GM19372 (cell line): ENCODE measurements at regions not wholly inside any gene's neighbourhood (a gene's known extent, or its start where the extent isn't known, plus 50 kb on each side); places are given as distances from the start of the nearest gene placed in this dataset.

Experiments
- ATAC-seq: cut with Tn5 transposase; IDR thresholded peaks from one replicate; pipeline ENCODE4 v1.9.1; 2021; ENCODE audit warnings: mild to moderate bottlenecking, low read depth, moderate library complexity; ENCODE audit not compliant: unreplicated experiment

GRCh38 chr1:25083481-25084345 is 148.6 kb downstream of the SYF2 start:
- no peak for ATAC-seq

- ATAC-seq: no peak
Measured at GRCh38 chr1:25082995-25083394, 149.3 kb downstream of the SYF2 start.

DNA sequence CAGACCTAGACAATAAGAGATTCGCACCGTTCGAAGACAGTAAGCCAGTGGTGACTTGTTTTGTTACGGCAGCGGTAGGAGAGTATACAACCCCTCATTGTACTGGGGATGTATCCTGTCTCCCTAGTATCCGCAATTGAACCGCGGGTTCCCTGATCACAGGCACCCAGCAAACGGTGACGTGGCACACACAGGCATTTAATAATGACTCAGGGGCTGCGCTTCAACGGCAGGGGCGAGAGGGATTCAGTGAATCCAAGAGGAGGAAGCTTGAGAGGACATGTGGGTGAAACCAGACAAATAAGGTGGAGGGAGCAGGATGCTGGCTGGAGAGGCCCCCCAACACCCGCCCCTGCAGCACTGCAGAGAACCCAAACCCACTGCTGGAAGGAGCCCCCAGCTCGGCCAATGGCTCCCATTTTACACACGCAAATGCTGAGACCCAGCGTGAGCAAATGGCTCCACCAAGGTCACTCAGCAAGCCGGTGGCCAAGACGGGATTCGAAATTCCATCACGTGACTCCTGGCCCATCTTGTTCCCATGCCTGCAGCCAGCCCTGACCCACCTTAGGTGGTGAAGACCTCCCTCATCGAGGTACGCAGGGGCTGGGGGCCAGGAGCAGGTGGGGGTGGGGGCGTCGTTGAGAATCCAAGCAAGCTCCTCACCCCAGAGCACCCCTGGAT is 149.9 kb downstream of the SYF2 start:
- no peak for ATAC-seq

DNA sequence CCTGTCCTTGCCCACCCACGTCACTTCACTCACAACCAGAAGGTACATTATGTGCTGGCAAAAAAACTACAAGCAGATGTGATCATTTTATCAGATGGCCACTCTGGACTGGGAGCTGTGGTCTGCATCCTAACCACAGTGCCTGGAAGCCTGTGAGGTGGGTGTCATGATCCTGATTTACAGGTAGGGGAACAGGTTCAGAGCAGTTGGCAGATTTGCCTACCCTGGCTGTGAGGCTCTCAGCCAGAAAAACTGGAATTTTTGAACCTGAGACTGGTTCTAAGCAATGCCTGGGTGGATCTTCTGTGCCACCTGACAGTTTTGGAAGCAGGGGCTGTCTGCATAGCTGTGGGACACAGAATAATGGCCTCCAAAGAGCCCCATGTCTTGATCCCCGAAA is 150.8 kb downstream of the SYF2 start:
- no peak for ATAC-seq

- ATAC-seq: no peak
Measured at GRCh38 chr1:25080294-25081209, 150.5 kb upstream of the RUNX3 start.

GRCh38 chr1:25079048-25079447 is 149.0 kb upstream of the RUNX3 start:
- no peak for ATAC-seq

DNA sequence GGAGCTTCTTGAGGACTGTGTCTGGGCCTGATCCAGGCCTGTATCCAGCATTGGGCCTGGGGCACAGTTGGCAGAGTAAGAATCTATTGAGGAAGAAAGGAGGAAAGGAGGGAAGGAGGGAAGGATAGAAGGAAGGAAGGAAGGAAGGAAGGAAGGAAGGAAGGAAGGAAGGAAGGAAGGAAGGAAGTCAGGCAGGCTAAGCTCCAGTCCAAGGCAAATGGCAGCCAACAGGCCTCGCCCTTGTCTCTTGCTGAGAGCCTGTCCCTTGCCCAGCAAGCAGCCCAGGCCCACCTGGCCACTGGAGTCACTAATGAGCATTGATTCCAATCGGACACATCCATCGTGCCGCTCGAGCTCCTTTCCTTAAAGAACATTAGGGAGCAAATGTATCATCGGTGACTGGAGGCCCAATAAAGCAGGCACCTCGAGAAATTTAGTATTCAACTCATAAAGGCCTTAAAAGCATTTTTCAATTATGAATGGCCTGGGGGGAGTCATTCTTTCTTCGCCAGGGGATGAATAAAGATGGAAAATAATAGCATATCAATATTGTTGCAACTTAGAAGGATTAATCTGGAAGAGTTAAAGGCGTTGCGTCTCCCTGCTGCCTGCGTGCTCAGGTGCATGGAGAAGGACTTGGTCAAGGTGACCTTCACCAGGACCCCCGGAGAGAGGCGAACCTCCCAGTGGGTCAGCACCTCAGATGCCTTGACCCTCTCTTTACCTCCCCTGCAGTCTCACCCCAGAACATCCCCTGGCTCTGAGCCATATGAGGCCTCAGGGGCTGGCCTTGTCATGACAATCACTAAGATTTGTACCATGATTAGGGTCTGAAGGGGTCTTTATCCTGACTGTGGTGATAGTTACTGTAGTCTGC is 144.5 kb upstream of the RUNX3 start:
- no peak for ATAC-seq

- ATAC-seq: no peak
Measured at GRCh38 chr1:25073640-25074270, 143.7 kb upstream of the RUNX3 start.

- no peak for ATAC-seq
Measured at GRCh38 chr1:25072461-25072860, 142.4 kb upstream of the RUNX3 start.

DNA sequence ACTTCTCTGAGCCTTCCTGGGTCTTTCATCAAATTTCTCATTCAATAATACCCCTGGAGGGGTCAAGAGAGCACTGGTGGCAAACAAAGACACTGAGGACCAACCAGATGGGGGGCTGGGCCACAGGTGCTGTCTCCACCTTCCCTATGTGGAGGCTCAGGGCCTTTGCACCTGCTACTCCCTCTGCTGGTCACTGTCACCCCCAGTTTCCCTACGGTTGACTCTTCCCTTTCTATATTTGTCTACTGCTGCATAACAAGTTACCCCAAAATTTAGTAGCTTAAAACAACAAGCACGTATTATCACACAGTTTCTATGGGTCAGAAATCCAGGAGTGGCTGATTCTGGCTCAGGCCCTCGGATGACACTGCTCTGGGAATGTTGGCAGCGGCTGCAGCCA is 138.8 kb upstream of the RUNX3 start:
- ATAC-seq: no peak

- ATAC-seq: no peak
Measured at GRCh38 chr1:25068316-25068715, 138.2 kb upstream of the RUNX3 start.

- ATAC-seq: no peak
Measured at GRCh38 chr1:25067518-25068251, 137.6 kb upstream of the RUNX3 start.

- no peak for ATAC-seq
Measured at GRCh38 chr1:25066731-25067517, 136.8 kb upstream of the RUNX3 start.

GRCh38 chr1:25066256-25066655 is 136.2 kb upstream of the RUNX3 start:
- ATAC-seq: no peak

DNA sequence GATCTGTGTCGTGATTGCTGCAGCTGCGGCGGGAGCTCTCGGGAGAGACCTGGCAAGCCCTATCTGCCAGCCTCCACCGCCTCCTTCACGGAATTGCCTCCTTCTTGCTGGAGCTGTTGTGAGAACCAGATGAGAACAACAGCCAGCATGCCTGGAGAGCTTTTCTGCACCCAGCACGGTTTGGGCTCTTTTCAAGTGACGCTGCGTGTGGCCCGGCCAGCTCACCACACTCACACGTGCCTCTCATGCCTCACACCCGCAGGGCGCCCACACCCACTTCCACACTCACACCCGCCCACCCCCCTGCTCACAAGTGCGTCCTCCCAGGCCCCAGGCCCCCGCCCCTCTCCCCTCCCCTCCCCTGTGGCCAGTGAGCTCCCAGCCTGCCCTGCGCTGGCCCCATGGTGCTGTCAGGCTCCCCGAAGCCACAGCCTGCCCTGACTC is 135.7 kb upstream of the RUNX3 start:
- ATAC-seq: no peak

- no peak for ATAC-seq
Measured at GRCh38 chr1:25065321-25065721, 135.2 kb upstream of the RUNX3 start.

GRCh38 chr1:25064465-25065240 is 134.6 kb upstream of the RUNX3 start:
- ATAC-seq: no peak
